ENCODE measurements at regions not wholly inside any gene's neighbourhood (a gene's known extent, or its start where the extent isn't known, plus 50 kb on each side); places are given as distances from the start of the nearest gene placed in this dataset.
A peak's percentile ranks its signal among the peaks of the same experiment; 100 is the strongest.

DNA sequence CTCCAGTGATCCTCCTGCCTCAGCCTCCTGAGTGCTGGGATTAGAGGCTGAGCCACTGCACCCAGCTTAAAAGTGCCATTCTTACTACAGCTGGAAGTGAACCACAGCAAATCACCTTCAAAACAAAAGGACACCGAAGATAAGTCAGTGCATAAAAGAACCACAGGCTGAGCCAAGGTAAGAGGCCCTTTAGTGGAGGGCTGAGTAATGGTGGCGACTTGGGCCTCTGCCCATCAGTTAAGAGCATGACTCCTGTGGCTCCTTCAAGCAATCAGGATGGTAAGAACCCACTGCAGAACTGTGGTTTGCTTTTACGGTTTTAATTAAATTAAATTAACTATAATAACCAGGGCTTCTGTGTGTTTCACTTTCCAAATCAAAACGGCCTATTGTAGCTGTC, 75.1 kb downstream of the CTAGE1 start:
- Mint-ChIP-seq H3K36me3 (no peaks in the 10 kb centered on the region), H3K27me3 (peaks cover 17% of the 10 kb centered on the region), H3K4me1 (peaks cover 44% of the 10 kb centered on the region), H3K27ac (peak overlapping the region; percentile 83), H3K9me3 (no peaks in the 10 kb centered on the region), H3K4me3 (peak overlapping the region; percentile 48)
- no peak for DNase-seq
- POLR2A ChIA-PET = no interaction called here
- ATAC-seq (ENCODE audit: low read depth) = no peak

DNA sequence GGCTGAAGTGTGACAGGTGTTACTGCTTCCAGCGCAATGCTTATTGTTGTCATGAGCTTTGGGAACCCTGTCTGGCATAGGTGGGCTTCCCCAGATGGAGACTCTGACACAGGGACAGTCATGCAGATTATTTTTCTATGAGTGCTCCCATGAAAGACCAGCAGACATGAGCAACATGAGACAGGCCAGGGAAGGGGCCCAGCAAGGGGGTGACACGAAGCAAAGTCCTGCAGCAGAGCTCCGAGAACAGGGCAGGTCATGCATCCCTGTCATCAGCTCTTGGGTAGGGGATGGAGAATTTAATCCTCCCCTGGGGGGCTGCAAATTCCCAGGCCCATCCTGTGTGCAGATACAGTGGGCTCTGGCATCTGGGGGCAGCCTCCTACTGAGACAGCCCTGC, 77.4 kb downstream of the CTAGE1 start:
- peaks cover 2% of the 10 kb centered on the region for H3K27me3 Mint-ChIP-seq
- H3K4me1 Mint-ChIP-seq = peaks cover 29% of the 10 kb centered on the region
- no peak for ATAC-seq (ENCODE audit: low read depth)
- POLR2A ChIA-PET = no interaction called here
- H3K27ac Mint-ChIP-seq = no peak overlapping the region
- H3K4me3 Mint-ChIP-seq = no peak overlapping the region
- H3K9me3 Mint-ChIP-seq = no peaks in the 10 kb centered on the region
- no peak for DNase-seq
- no peaks in the 10 kb centered on the region for H3K36me3 Mint-ChIP-seq

DNA sequence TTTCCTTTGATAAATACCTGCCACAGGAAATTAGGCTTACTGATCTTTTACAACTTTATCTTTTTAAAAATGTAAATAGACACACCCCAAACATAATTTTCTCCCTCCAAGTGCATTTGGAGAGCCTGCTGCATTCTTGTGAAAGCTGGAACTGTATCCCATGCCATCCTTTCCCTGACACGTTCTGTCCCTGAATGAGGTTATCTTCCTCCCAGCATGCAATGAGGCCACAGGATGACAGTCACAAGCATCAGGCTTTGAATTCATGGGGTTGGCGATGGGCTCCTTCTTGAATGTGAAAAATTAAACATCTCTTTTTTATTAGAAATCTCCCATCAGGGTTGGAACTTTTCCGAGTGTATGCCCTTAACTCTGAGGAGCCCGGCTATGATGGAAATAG, 77.8 kb downstream of the CTAGE1 start:
- Mint-ChIP-seq H3K9me3 (no peaks in the 10 kb centered on the region), H3K4me1 (peaks cover 26% of the 10 kb centered on the region), H3K27me3 (peaks cover 2% of the 10 kb centered on the region), H3K27ac (no peak overlapping the region), H3K36me3 (no peaks in the 10 kb centered on the region), H3K4me3 (no peak overlapping the region)
- POLR2A ChIA-PET = no interaction called here
- DNase-seq (no peak), ATAC-seq (ENCODE audit: low read depth) (no peak)

DNA sequence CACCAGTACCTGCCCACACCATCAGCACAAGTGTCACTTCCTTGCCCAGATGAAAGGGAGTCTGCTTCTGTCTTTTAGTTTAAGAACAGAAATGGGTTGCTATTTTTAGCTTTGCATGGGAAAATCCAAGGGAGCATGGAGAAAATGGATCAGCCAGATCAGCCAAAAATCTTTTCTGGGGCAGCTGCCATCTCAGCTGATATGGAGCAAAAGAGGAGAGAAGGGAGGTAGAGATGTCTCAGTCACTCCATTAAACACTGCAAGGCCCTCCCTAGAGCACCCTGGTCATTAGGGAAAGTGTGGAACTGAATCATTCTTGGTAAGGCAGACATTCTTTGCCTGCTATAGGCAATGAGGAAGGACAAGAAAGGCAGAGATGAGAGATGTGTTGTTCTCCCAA, 79.9 kb downstream of the CTAGE1 start:
- H3K4me1 Mint-ChIP-seq = peaks cover 19% of the 10 kb centered on the region
- no peak overlapping the region for H3K27ac Mint-ChIP-seq
- no peak for ATAC-seq (ENCODE audit: low read depth)
- DNase-seq = no peak
- no peaks in the 10 kb centered on the region for H3K36me3 Mint-ChIP-seq
- no peaks in the 10 kb centered on the region for H3K9me3 Mint-ChIP-seq
- no peak overlapping the region for H3K4me3 Mint-ChIP-seq
- peaks cover 2% of the 10 kb centered on the region for H3K27me3 Mint-ChIP-seq
- POLR2A ChIA-PET = no interaction called here

DNA sequence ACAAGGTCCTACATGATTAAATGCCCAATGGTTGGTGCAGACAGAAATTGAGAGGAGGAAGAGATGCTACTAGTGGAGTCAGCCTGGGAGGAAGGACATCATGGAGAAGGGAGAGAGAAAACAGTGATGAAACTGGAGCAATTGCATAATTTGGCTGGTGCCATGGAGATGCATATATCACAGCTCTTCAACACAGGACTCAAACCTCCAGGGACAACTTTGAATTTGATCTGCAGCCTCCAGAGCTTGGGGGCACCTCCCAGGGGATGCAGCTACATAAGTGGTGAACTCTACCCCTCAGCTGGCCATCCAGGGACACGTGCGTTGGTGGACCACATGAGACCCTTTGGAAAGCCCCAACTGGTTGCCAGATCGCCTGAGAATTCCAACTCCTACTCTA, 80.4 kb downstream of the CTAGE1 start:
- Mint-ChIP-seq H3K36me3 (no peaks in the 10 kb centered on the region), H3K27me3 (peaks cover 2% of the 10 kb centered on the region), H3K9me3 (no peaks in the 10 kb centered on the region), H3K4me3 (no peak overlapping the region), H3K4me1 (peaks cover 16% of the 10 kb centered on the region), H3K27ac (peak overlapping the region; percentile 26)
- DNase-seq (no peak), ATAC-seq (ENCODE audit: low read depth) (no peak)
- POLR2A ChIA-PET = no interaction called here

DNA sequence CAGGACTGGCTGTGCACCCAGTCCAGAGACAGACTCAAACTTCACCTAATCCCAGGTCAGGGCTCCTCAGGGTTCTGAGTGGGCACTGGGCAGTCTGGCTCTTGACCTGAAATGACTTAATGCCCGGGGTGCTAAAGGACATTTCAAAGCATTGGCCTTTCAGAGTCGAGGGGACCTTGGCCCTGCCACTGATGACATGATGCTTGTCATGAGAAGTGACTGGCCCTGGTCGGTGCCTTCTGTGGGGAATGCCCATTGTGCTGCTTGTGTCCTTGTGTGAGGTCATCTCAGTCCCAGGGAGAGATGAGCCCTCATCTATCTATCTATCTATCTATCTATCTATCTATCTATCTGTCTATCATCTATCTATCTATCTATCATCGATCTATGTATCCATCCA, 81.3 kb downstream of the CTAGE1 start:
- no peak for ATAC-seq (ENCODE audit: low read depth)
- H3K36me3 Mint-ChIP-seq = no peaks in the 10 kb centered on the region
- POLR2A ChIA-PET = no interaction called here
- DNase-seq = no peak
- H3K27ac Mint-ChIP-seq = no peak overlapping the region
- no peaks in the 10 kb centered on the region for H3K9me3 Mint-ChIP-seq
- peaks cover 2% of the 10 kb centered on the region for H3K27me3 Mint-ChIP-seq
- H3K4me3 Mint-ChIP-seq = no peak overlapping the region
- peaks cover 12% of the 10 kb centered on the region for H3K4me1 Mint-ChIP-seq

DNA sequence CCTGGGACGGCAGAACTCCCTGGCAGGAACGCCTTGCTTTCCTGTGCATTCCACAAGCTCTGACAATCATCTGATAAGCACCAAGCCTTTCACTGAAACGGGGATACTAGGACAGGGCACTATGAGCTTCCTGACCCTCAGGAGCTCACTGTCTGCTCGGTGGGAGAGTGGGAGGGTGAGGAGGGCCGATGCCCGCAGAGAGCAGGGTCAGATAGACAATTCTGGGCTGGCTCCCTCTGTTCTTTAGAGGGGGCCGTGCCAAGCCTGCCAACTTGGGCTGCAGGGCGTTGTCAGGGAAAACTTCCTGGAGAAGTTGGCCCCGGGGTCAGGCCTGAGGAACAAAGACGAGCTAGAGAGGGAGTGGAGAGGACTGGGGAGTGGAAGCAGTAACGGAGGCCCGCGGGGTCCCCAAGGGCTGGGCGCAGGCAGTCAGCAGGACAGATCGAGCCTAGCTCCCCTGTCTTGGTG, 82.0 kb downstream of the CTAGE1 start:
- H3K9me3 Mint-ChIP-seq = no peaks in the 10 kb centered on the region
- peaks cover 12% of the 10 kb centered on the region for H3K4me1 Mint-ChIP-seq
- H3K27me3 Mint-ChIP-seq = peaks cover 2% of the 10 kb centered on the region
- H3K4me3 Mint-ChIP-seq = no peak overlapping the region
- H3K27ac Mint-ChIP-seq = no peak overlapping the region
- DNase-seq (no peak), ATAC-seq (ENCODE audit: low read depth) (no peak)
- POLR2A ChIA-PET = interaction anchor here (0.9 kb wide), 1 partner anchor 12 kb away, joined by 4 read pairs; no protein-coding TSS in a partner anchor
- no peaks in the 10 kb centered on the region for H3K36me3 Mint-ChIP-seq

DNA sequence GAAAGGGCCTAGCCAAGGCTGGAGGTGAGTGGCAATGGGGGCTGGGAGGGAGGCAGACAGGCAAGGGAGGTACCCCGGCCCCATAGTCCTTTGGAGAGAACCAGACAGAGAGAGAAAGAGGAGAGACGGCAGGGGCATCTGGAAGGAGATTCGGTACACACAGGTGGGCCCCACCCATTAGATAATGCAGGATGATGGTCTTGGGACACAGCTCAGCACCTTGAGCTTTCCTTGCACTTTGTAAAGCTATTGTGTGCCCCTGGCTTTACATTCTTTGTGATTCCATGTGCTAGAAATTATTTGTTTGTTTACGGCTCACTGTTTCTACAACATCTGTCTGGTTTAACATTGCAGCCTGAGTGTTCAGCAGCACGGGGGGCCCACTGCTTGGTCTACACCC, 83.1 kb downstream of the CTAGE1 start:
- Mint-ChIP-seq H3K4me1 (peaks cover 12% of the 10 kb centered on the region), H3K27me3 (no peaks in the 10 kb centered on the region), H3K9me3 (no peaks in the 10 kb centered on the region), H3K4me3 (no peak overlapping the region), H3K36me3 (no peaks in the 10 kb centered on the region), H3K27ac (no peak overlapping the region)
- DNase-seq (no peak), ATAC-seq (ENCODE audit: low read depth) (no peak)
- POLR2A ChIA-PET = no interaction called here

DNA sequence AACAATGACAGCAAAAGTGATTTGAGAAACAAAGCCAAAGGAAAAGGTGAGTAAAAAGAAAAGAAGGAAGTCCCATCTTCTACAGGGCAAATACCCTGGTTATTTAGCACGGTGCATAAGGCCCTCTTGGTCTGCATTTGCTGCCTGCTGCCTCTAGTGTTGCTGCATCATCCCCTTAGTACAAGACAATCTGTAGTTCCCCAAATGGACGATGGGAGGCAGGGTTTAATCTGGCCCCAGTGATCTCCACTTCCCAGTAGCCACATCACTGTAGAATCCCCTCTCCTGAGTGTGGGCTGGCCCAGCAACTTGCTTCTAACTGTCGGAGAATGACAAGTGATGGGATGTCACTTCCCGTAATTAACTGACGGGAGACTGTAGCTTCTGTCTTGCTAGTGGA, 85.1 kb downstream of the CTAGE1 start:
- no peak overlapping the region for H3K4me3 Mint-ChIP-seq
- no peak overlapping the region for H3K27ac Mint-ChIP-seq
- peaks cover 1% of the 10 kb centered on the region for H3K9me3 Mint-ChIP-seq
- H3K36me3 Mint-ChIP-seq = no peaks in the 10 kb centered on the region
- ATAC-seq (ENCODE audit: low read depth) = no peak
- POLR2A ChIA-PET = no interaction called here
- DNase-seq = no peak
- no peaks in the 10 kb centered on the region for H3K27me3 Mint-ChIP-seq
- peaks cover 5% of the 10 kb centered on the region for H3K4me1 Mint-ChIP-seq

DNA sequence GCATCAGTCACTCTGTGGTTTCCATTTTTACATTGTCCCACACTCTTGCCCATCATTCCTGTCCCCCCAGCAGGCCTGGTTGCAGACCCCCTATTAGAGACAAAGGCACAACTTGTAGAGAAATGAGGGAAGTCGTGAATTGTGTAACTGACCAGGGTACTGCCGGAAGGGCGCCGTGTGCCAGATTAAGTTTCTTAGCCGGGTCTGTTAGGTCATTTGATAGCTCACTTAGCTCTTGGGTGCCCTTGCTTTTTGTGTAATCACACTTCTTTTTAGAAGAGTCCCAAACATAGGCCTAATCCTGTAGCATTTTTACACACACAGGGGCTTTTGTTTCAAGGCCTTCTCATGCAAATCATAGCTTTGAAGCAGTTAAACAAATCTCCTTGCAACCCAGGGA, 87.2 kb downstream of the CTAGE1 start:
- ATAC-seq (ENCODE audit: low read depth) (no peak), DNase-seq (no peak)
- H3K9me3 Mint-ChIP-seq = peaks cover 1% of the 10 kb centered on the region
- H3K27ac Mint-ChIP-seq = no peak overlapping the region
- H3K4me3 Mint-ChIP-seq = no peak overlapping the region
- H3K4me1 Mint-ChIP-seq = no peaks in the 10 kb centered on the region
- H3K36me3 Mint-ChIP-seq = no peaks in the 10 kb centered on the region
- POLR2A ChIA-PET = no interaction called here
- no peaks in the 10 kb centered on the region for H3K27me3 Mint-ChIP-seq

DNA sequence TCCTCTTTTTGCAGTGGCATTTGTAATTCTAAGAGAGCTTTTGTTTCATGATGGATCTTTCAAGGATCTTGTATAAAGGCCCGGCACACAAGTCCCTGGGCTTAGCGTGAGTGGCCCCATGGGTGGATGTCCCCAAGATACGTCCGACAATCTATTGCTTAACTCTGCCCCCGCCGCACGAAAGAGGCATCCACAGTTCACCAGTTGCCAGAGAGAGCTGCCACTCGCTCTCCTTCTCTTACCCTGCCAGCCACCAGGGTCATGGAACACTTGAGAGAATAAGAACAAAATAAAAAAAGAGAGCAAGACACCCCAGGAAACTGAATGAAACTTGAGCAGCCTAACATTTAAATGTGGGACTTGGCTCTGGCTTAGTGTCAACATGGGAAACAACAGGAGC, 92.3 kb downstream of the CTAGE1 start:
- Mint-ChIP-seq H3K27me3 (peaks cover 2% of the 10 kb centered on the region), H3K36me3 (no peaks in the 10 kb centered on the region), H3K27ac (no peak overlapping the region), H3K4me3 (no peak overlapping the region), H3K4me1 (no peaks in the 10 kb centered on the region), H3K9me3 (peaks cover 1% of the 10 kb centered on the region)
- DNase-seq (no peak), ATAC-seq (ENCODE audit: low read depth) (no peak)
- POLR2A ChIA-PET = no interaction called here

DNA sequence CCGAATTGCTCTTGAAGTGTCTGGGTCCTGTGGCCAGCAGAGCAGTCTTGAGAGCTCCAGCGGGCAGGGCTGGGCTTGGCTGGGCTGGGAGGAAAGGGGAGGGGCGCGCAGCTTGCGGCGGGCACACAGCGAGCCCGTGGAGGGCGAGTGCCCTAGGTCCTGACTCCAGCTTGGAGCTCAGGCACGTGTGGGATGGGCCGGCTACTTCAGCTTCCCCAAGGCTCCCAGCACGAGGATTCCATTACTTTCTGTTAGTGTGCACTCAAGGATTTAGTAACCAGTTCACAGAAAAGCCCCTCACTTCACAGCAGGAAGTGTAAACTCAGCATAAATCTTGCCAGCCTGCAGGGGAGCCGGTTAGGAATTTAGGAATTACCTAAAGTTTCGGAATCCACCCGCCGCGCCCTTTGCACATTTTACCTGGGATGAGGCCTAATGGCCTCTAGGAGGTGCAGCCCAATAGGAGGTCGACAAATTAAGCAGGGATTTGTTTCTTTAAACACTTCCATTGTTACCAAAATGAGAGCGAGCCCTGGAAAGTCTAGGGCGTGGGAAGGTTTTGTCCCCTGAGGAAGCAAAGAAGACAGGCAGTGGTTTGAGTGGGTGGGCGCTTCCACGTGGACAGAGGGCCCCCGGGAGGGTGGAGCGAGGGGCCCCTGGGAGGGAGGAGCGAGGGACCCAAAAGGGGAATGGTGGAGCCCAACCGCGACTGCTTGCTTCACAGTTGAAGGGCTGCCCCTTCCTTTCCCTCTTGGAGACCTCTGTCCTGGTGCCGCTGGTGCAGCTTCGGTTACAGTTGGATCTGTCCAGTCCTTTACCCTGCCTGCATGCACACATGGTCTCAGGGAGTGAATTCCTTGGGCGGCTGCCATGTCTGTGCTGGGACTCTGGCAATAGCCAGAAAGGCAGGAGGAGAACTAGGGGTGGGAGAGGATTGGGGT, 93.3 kb downstream of the CTAGE1 start:
- DNase-seq (no peak), ATAC-seq (ENCODE audit: low read depth) (no peak)
- H3K4me3 Mint-ChIP-seq = peak overlapping the region; percentile 37
- H3K36me3 Mint-ChIP-seq = no peaks in the 10 kb centered on the region
- POLR2A ChIA-PET = no interaction called here
- no peaks in the 10 kb centered on the region for H3K4me1 Mint-ChIP-seq
- peaks cover 1% of the 10 kb centered on the region for H3K9me3 Mint-ChIP-seq
- H3K27me3 Mint-ChIP-seq = peaks cover 2% of the 10 kb centered on the region
- no peak overlapping the region for H3K27ac Mint-ChIP-seq

DNA sequence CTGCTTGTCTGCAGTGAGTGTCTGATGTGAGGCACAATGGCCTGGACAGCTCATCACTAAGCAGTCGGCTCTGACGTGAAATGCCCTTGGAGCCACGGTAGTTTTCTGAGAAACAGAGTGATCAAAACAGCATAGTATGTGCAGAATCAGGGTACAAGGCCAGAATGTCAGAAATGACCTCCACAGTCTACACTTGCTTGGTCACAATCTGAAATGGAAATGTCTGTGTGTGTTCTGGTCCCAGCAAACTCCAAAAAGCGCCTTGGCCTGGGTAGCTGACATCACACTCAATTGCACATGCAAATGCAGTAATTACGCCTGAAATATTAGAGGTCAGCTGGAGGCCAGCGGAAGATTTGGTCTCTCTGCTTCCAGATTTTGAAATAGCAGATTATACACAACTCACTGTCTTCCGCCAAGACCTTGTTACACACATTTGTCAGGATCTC, 95.4 kb downstream of the CTAGE1 start:
- Mint-ChIP-seq H3K4me3 (no peak overlapping the region), H3K27ac (no peak overlapping the region), H3K27me3 (peaks cover 2% of the 10 kb centered on the region), H3K4me1 (no peaks in the 10 kb centered on the region), H3K9me3 (no peaks in the 10 kb centered on the region), H3K36me3 (no peaks in the 10 kb centered on the region)
- ATAC-seq (ENCODE audit: low read depth) (no peak), DNase-seq (no peak)
- POLR2A ChIA-PET = no interaction called here

DNA sequence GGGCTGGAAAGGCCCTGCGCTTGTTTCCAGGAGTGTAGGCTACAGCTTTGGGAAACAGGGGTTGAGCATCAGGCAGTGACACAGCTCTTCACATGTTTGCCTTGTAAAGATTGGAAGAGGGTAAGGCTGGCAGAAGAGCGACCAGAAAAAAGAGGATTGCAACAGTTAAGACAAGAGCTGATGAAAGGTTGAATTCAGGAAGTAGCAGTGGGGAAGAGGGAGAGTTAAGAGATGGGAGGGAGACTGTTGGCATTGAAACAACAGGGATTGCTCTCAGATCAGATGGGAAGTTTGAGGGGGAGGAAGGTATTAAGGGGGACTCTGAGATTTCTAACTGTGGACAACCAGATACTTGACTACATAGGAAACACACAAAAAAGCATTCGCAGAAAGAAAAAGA, 96.9 kb downstream of the CTAGE1 start:
- Mint-ChIP-seq H3K4me3 (no peak overlapping the region), H3K4me1 (no peaks in the 10 kb centered on the region), H3K36me3 (no peaks in the 10 kb centered on the region), H3K27ac (no peak overlapping the region), H3K9me3 (no peaks in the 10 kb centered on the region), H3K27me3 (peaks cover 2% of the 10 kb centered on the region)
- ATAC-seq (ENCODE audit: low read depth) (no peak), DNase-seq (no peak)
- POLR2A ChIA-PET = no interaction called here

Measured in activated naive CD8-positive, alpha-beta T cell treated with anti-CD3 and anti-CD28 coated beads, Interleukin-2, amount 10 ng/mL, durations not matched to agents 7 days and 5 days (primary cell).